HG03108 (cell line): ENCODE measurements at regions not wholly inside any gene's neighbourhood (a gene's known extent, or its start where the extent isn't known, plus 50 kb on each side); places are given as distances from the start of the nearest gene placed in this dataset.
"Not testable (repeated sequence)": the region's sequence is repeated elsewhere in the genome, so short reads cannot be mapped to it uniquely, and the experiment has no call there.

ENCODE experiments used
- ATAC-seq: cut with Tn5 transposase; IDR thresholded peaks from one replicate; pipeline ENCODE4 v1.9.1; 2021; ENCODE audit warnings: moderate library complexity; ENCODE audit not compliant: unreplicated experiment

GRCh38 chr7:121531175-121532070 lies 135.3 kb upstream of the FAM3C start:
- ATAC-seq: no peak

DNA sequence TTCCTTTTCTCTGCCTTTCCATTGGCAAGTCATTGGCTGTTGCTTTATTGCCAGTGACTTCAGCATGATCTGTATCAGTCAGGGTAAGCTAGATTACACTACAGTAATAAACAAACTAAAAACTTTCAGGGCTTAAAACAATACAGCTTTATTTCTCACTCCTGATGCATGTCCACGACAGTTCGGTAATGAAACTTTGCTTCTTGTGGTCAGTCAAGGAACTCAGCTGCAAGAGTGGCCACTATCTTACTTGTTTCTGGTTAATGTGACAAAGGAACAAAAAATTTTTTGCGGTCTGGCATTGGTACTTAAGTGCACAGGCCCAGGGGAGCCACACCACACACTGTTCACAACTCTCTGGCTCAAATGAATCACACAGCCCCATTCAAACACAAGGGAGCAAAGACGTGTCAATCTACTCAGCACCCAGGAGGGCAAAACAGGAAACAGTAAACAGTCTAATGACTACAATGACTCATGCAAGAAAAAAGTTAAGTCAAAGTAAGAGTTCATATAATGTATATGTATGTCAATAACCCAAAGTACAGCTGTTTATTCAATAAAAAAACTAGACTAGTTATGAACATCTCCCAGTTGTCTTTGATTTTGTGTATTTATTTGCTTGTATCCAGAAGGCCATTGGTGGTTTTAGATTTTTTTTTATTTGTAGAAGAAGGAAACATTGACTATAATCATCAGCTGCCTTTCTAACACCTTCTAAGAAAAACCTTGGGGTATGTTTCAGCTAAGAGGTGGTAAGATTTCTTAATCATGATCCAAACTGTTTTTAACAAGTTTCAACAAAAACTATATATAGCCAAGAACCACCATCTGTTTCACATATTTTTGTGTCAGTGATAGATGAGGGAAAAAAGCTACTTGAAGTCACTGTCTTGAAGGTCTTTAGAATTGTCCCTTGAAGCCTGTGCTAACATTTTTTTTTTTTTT lies 134.4 kb upstream of the FAM3C start:
- peak; percentile 99 for ATAC-seq

DNA sequence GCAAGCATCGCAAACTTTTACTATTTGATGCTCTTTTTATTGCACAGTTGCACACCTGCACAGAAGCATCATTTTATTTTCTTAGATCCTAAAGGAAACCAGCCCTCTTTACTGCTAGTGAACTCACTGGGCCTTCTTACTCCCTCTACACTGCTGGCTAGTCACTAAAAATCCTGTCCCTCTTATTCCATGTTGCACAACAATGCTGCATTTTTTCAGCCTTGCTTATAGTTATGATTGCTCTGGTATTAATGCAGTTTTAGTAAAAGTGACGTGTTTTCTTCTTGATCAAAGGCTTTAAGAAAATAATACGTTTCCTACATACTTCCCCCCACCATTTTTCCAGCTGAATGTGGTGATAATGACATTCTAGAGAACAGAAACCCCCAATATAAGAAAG lies 132.9 kb upstream of the FAM3C start:
- ATAC-seq: no peak

- not testable (repeated sequence) for ATAC-seq
Measured at GRCh38 chr7:121526210-121526609, 130.1 kb upstream of the FAM3C start.

GRCh38 chr7:121525155-121525819 lies 129.2 kb upstream of the FAM3C start:
- no peak for ATAC-seq

DNA sequence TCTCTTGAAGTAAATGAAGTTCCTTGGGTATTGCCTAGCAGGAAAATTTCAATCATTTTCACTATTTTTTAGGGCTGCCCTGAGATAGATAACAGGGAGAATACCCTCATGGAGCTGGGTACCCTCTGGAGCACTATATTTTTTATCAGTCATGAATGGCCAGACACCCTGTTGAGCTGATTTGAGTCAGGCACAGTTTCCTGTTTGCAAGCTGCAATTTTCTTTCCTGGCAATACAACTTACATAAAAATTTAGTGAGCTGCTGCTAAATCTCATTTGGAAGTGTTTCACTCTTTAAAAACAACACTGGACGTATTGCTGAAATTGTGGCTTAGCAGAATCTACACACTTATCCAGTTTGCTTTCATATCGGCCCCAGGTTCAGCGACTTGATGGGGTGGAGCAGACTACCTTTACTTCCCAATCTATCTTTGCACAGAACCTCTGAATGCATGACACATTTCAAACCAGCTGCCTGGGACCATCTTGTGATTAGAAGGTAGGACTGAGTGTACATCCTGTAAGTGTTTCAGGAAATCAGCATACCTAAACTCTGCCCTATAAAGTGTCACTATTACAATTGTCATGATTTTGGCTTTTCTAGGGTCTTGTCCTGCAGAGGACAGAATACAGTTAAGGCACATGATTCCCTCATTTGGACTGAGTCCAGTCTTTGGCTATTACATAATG lies 125.7 kb upstream of the FAM3C start:
- ATAC-seq: no peak

- ATAC-seq: no peak
Measured at GRCh38 chr7:121520911-121521310, 124.8 kb upstream of the FAM3C start.

GRCh38 chr7:121519548-121520521 lies 123.7 kb upstream of the FAM3C start:
- peak; percentile 85 for ATAC-seq

DNA sequence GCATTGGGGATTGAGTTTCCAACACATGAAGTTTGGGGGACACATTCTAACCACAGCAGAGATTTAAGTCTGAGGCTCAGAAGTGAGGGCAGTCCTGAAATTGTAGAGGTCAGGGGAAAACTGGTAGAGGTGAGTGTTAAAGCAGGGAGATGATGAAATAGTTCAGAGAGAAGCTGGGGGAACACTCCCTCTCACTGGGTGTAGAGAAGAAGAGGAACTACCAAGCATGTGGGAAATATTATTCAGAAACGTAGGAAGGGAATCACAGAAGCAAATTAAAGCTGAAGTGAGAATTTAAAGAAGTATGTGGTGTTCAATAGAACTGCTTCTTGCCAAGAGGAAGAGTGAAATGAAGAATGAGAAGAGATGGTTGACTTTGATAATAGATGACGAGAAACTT lies 121.5 kb upstream of the FAM3C start:
- no peak for ATAC-seq

DNA sequence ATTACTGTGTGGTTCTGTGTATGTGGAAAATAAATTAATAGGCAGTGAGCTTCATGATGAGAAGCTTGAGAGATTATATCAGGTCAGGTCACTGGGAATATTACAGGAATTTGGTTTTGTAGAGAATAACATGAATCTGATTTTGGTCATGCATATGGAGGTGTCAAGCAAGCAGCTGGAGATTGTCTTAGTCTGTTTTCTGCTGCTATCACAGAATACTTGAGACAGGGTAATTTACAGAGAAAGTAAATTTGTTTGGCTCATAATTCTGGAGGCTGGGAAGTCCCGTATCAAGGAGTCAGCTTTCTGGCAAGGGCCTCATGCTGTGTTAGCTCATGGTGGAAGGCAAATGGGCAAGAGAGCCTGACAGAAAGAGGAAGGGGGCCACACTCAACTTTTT lies 120.7 kb upstream of the FAM3C start:
- ATAC-seq: no peak

DNA sequence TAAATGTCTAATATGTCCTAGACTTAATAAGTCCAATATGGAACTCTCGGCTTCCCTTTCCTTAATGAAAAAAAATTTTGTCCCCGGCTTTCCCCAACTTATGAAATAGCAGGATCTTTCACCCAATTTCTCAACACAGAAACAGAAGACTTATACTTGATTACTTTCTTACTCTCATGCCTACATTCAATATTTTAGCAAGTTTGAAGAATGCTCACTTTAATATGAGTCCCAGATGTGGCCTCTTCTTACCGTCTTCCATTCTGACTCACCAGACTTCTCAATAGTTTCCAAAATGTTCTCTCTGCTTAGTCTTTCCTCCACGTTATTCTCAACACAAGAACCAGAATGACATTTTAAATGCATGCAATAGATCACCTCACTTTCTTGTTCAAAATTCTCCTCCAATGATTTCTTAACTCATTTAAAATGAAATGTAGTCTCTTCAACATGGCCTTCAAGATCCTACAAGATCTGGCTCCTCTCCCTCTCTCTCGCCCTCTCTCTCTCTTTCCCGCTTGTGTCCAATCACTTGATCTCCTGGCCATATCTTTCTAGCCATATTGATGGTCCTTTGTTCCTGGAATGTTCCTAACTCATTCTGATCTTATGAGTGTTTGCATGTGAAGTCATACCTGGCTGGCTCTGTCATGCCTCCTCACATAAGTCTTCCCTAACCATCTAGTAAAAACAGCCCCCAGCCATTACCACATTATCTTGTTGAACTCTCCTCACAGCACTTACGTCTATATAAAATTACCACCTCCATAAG lies 119.7 kb upstream of the FAM3C start:
- no peak for ATAC-seq

GRCh38 chr7:121515229-121515628 lies 119.1 kb upstream of the FAM3C start:
- no peak for ATAC-seq

DNA sequence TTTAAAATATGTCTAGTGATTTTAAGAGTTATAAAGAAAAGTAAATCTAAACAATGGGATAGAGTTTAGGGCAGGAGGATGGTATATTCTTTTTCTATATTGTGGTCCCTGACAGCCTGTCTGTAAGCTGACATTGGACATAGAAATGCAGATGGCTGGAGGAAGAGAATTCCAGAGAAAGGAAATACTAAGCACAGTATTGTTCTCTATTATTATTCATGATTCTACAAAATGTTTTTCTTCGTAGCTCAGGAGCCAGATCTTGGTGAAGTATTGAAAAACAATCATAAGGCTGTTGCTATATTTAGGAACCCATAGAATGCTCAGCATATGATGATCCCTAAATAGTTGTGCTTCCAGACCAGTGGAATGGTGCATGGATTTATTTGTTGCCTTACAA lies 117.0 kb upstream of the FAM3C start:
- ATAC-seq: no peak

GRCh38 chr7:121510858-121511482 lies 114.9 kb upstream of the FAM3C start:
- no peak for ATAC-seq

DNA sequence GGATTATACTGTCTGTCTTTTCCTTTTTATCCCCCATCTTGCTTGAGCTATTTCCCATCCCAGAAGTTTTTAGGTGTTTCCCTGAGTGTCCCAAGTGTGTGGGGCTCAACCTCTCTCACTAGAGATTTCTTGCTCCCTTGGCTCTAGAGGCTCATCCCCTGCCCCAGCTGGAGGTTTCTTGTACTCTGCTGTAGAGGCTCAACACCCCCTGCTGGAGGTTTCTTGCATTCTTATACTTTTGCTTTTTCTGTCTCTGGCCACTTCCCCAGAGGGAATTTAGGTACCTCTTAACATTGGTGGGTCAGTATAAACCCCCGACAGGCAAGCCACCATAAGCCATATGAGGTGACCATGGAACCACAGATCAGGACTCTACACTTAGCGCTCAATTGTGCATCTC lies 114.2 kb upstream of the FAM3C start:
- ATAC-seq: no peak

- no peak for ATAC-seq
Measured at GRCh38 chr7:121505540-121506182, 109.6 kb upstream of the FAM3C start.

DNA sequence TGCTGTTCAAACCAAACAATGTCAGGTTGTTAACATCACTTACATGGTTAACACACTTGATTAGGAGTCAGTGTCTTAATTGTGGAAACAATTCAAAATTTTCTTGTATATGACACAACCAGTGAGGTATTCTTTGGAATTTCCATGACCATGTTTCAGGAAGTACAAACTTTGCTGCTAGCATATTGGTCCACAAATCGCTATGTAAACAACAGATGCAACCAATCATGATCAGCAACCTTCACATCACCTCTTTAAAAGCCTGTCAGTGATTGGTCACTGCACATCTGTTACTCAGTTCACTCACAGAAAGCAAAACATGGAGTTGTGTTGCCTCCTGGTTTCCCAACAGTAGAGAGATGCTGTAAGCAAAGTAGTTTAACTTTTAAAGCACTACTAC lies 108.9 kb upstream of the FAM3C start:
- no peak for ATAC-seq

- no peak for ATAC-seq
Measured at GRCh38 chr7:121504482-121504881, 108.4 kb upstream of the FAM3C start.
